D721Med (cell line): ENCODE measurements at regions not wholly inside any gene's neighbourhood (a gene's known extent, or its start where the extent isn't known, plus 50 kb on each side); places are given as distances from the start of the nearest gene placed in this dataset.
A peak's percentile ranks its signal among the peaks of the same experiment; 100 is the strongest.

Experiments
- DNase-seq: peaks from one replicate; pipeline ENCODE4 v3.0.0; 2011; ENCODE audit warnings: low spot score; ENCODE audit not compliant: insufficient read length
- FAIRE-seq: peaks from 2 replicates; lab custom pipeline; 2011; peaks lifted over from hg19 to GRCh38; lab: Jason Lieb, UNC
- CTCF ChIP-seq: IDR thresholded peaks from 2 replicates; pipeline ENCODE4 v1.5.1; 2012; ENCODE audit warnings: mild to moderate bottlenecking, control low read depth; ENCODE audit not compliant: insufficient read depth; ENCODE audit errors: missing control alignments

DNA sequence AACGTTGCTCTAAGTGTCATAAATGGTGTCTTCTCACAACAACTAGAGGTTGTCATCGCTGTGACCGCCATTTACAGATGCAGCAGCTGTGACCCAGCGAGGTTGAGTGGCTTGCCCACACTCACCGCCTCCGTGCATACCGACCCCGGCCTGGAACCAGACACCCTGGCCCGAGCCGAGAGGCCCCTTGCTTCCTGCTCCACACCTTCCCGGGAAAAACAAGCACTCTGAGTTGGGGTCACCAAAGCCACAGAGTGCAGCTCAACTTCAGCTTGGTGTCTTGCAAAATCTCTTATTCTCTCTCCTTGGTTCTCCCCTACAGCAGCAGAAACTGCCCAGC is 115.7 kb upstream of the PPP2R2D start:
- FAIRE-seq (no peak), DNase-seq (no peak)

GRCh38 chr10:131786756-131787605 is 113.8 kb upstream of the PPP2R2D start:
- DNase-seq (no peak), FAIRE-seq (no peak)
- TF ChIP-seq CTCF = peak; percentile 64

More for the DNA sequence above, 115.7 kb upstream of the PPP2R2D start:
- no peak for TF ChIP-seq CTCF

DNA sequence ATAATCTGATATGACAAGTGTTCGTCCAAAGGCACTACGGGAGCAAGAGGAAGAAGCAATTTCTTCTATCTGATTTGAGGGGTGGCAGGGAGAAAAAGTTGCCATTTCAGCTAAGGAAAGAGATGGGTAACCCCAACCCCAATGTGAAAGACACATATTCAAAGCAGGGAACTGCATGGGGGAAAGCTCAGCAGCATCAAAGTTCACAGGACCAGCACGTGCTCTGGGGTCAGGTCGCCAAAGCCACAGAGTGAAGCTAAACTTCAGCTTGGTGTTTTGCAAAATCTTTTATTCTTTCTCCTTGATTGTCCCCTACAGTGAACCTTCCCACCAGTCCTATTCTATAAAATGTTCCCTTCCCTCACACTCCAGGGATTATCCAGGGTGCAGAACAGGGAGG is 112.8 kb upstream of the PPP2R2D start:
- FAIRE-seq (no peak), DNase-seq (no peak)
- TF ChIP-seq CTCF = no peak

- TF ChIP-seq CTCF = no peak
- DNase-seq = no peak
- FAIRE-seq = no peak
Measured at GRCh38 chr10:131788386-131788785, 112.4 kb upstream of the PPP2R2D start.

- no peak for FAIRE-seq
- TF ChIP-seq CTCF = no peak
Measured at GRCh38 chr10:131789516-131789915, 111.3 kb upstream of the PPP2R2D start.

DNA sequence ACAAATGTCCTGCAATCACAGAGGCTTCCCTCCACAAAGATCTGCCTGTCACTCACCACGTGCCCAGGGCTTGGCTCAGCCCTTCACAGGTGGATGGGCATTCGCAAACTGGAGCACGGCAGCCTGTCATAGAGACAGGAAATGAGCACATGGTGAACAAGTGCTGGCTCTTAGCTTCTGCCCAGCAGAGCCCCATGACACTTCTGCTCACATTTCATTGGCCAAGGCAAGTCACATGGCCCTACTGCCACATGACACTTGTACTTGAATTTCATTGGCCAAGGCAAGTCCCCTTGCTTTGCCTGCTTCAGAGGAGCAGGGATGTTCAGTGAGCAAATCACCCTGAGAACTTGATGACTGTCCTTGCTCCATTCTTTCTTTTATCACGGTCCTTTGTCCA is 110.8 kb upstream of the PPP2R2D start:
- DNase-seq = no peak
- no peak for TF ChIP-seq CTCF
- FAIRE-seq = no peak

More at GRCh38 chr10:131789516-131789915, 111.3 kb upstream of the PPP2R2D start:
- no peak for DNase-seq

DNA sequence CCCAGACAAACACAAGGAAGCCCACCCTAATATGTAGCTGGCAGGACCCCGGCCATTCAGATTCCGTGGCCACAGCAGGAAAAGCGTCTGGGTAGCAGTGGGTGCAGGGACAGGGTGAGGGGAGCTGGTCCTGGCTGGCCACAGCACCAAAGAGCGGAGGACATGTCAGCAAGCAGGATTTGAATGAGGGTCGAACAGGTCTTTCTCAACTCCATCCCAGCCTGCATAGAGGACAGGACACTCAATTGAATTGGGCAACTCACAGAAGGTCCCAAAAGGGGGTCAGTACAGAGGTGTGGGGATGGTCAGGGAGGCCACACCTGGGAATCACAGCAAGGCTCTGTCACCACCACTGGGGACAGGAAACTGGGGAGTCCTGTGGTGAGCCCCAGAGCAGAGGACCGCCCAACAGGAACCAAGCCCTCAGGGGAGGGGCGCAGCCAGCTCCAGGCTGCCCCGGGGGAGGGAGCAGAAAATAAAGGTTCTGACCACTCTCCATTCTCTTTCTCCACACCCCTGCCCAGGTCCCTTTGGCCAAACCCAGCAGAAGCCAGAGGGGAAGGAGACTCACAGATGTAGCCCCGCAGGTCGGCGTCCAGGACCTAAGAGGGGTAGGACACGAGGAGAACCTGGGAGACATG is 108.7 kb upstream of the PPP2R2D start:
- DNase-seq (no peak), FAIRE-seq (no peak)

More for the DNA sequence above, 108.7 kb upstream of the PPP2R2D start:
- TF ChIP-seq CTCF = no peak
